ENCODE measurements at regions not wholly inside any gene's neighbourhood (a gene's known extent, or its start where the extent isn't known, plus 50 kb on each side); places are given as distances from the start of the nearest gene placed in this dataset.

GRCh38 chr5:19047277-19047676, 940.7 kb downstream of the CDH18 start:
- no TSS peak for BruUV-seq (replicated peaks)
- Mint-ChIP-seq H3K27ac (ENCODE audit: unreplicated experiment) (no peak overlapping the region), H3K27me3 (ENCODE audit: unreplicated experiment) (no peaks in the 10 kb centered on the region), H3K4me1 (ENCODE audit: low read depth, unreplicated experiment) (no peaks in the 10 kb centered on the region), H3K9me3 (ENCODE audit: low read depth, unreplicated experiment) (peaks cover 2% of the 10 kb centered on the region), H3K4me3 (ENCODE audit: low read depth, unreplicated experiment) (no peak overlapping the region), H3K36me3 (ENCODE audit: insufficient read depth, unreplicated experiment) (no peaks in the 10 kb centered on the region)
- intact Hi-C loops (cut with micrococcal nuclease; ENCODE audit: unreplicated experiment), result no loop called here
- TF ChIP-seq CTCF (IDR thresholded peaks at IDR 0.05; ENCODE audit: unreplicated experiment), result no peak
- CTCF ChIA-PET, result no interaction called here
- DNase-seq, result no peak

GRCh38 chr5:19048726-19049125, 939.3 kb downstream of the CDH18 start:
- Mint-ChIP-seq H3K4me1 (ENCODE audit: low read depth, unreplicated experiment) (no peaks in the 10 kb centered on the region), H3K36me3 (ENCODE audit: insufficient read depth, unreplicated experiment) (no peaks in the 10 kb centered on the region), H3K27me3 (ENCODE audit: unreplicated experiment) (no peaks in the 10 kb centered on the region), H3K27ac (ENCODE audit: unreplicated experiment) (no peak overlapping the region), H3K4me3 (ENCODE audit: low read depth, unreplicated experiment) (no peak overlapping the region), H3K9me3 (ENCODE audit: low read depth, unreplicated experiment) (peaks cover 2% of the 10 kb centered on the region)
- no peak for TF ChIP-seq CTCF (IDR thresholded peaks at IDR 0.05; ENCODE audit: unreplicated experiment)
- CTCF ChIA-PET, result no interaction called here
- DNase-seq, result no peak
- BruUV-seq (replicated peaks), result no TSS peak
- intact Hi-C loops (cut with micrococcal nuclease; ENCODE audit: unreplicated experiment), result no loop called here

GRCh38 chr5:19058216-19058615, 929.8 kb downstream of the CDH18 start:
- CTCF ChIA-PET, result no interaction called here
- Mint-ChIP-seq H3K27ac (ENCODE audit: unreplicated experiment) (no peak overlapping the region), H3K27me3 (ENCODE audit: unreplicated experiment) (no peaks in the 10 kb centered on the region), H3K36me3 (ENCODE audit: insufficient read depth, unreplicated experiment) (no peaks in the 10 kb centered on the region), H3K4me3 (ENCODE audit: low read depth, unreplicated experiment) (no peak overlapping the region), H3K9me3 (ENCODE audit: low read depth, unreplicated experiment) (peaks cover 9% of the 10 kb centered on the region), H3K4me1 (ENCODE audit: low read depth, unreplicated experiment) (no peaks in the 10 kb centered on the region)
- no TSS peak for BruUV-seq (replicated peaks)
- intact Hi-C loops (cut with micrococcal nuclease; ENCODE audit: unreplicated experiment), result loop anchor here (5.0 to 10.0 kb wide), 2 partner anchors 51 to 57 kb away; no protein-coding TSS in a partner anchor
- no peak for TF ChIP-seq CTCF (IDR thresholded peaks at IDR 0.05; ENCODE audit: unreplicated experiment)
- no peak for DNase-seq

- TF ChIP-seq CTCF (IDR thresholded peaks at IDR 0.05; ENCODE audit: unreplicated experiment), result no peak
- Mint-ChIP-seq H3K36me3 (ENCODE audit: insufficient read depth, unreplicated experiment) (no peaks in the 10 kb centered on the region), H3K4me1 (ENCODE audit: low read depth, unreplicated experiment) (no peaks in the 10 kb centered on the region), H3K4me3 (ENCODE audit: low read depth, unreplicated experiment) (no peak overlapping the region), H3K9me3 (ENCODE audit: low read depth, unreplicated experiment) (no peaks in the 10 kb centered on the region), H3K27me3 (ENCODE audit: unreplicated experiment) (no peaks in the 10 kb centered on the region), H3K27ac (ENCODE audit: unreplicated experiment) (no peak overlapping the region)
- intact Hi-C loops (cut with micrococcal nuclease; ENCODE audit: unreplicated experiment), result no loop called here
- no TSS peak for BruUV-seq (replicated peaks)
- DNase-seq, result no peak
- CTCF ChIA-PET, result no interaction called here
Observed at GRCh38 chr5:19064094-19064493, 923.9 kb downstream of the CDH18 start.

GRCh38 chr5:19067741-19068140, 920.3 kb downstream of the CDH18 start:
- no peaks in the 10 kb centered on the region for H3K9me3 Mint-ChIP-seq (ENCODE audit: low read depth, unreplicated experiment)
- H3K4me3 Mint-ChIP-seq (ENCODE audit: low read depth, unreplicated experiment), result no peak overlapping the region
- no peaks in the 10 kb centered on the region for H3K27me3 Mint-ChIP-seq (ENCODE audit: unreplicated experiment)
- BruUV-seq (replicated peaks), result no TSS peak
- DNase-seq, result no peak
- intact Hi-C loops (cut with micrococcal nuclease; ENCODE audit: unreplicated experiment), result no loop called here
- no peaks in the 10 kb centered on the region for H3K36me3 Mint-ChIP-seq (ENCODE audit: insufficient read depth, unreplicated experiment)
- no peak for TF ChIP-seq CTCF (IDR thresholded peaks at IDR 0.05; ENCODE audit: unreplicated experiment)
- CTCF ChIA-PET, result no interaction called here
- H3K4me1 Mint-ChIP-seq (ENCODE audit: low read depth, unreplicated experiment), result no peaks in the 10 kb centered on the region
- no peak overlapping the region for H3K27ac Mint-ChIP-seq (ENCODE audit: unreplicated experiment)
